Activated naive CD4-positive, alpha-beta T cell treated with anti-CD3 and anti-CD28 coated beads, Interleukin-2, amount 10 ng/mL, durations not matched to agents 7 days and 5 days (primary cell): ENCODE measurements at regions not wholly inside any gene's neighbourhood (a gene's known extent, or its start where the extent isn't known, plus 50 kb on each side); places are given as distances from the start of the nearest gene placed in this dataset.
"Not testable (repeated sequence)": the region's sequence is repeated elsewhere in the genome, so short reads cannot be mapped to it uniquely, and the experiment has no call there.

ENCODE experiments used
- CTCF ChIA-PET: fragments of 350-600 bp; sonication (Branson Sonifier 250); formaldehyde crosslinking; loops from one replicate; lab custom pipeline; 2021; ENCODE audit warnings: antibody characterized with exemption; lab: Charles Lee
- DNase-seq: peaks from one replicate; pipeline ENCODE4 v3.0.0-alpha.2; 2020
- H3K27ac Mint-ChIP-seq: one replicate; pipeline ENCODE4 v1.8.0; 2021; ENCODE audit warnings: mild to moderate bottlenecking, moderate library complexity, mixed read lengths
- H3K27me3 Mint-ChIP-seq: one replicate; pipeline ENCODE4 v1.8.0; 2021; ENCODE audit warnings: mild to moderate bottlenecking, mixed read lengths
- H3K36me3 Mint-ChIP-seq: one replicate; pipeline ENCODE4 v1.8.0; 2021; ENCODE audit warnings: mixed read lengths
- H3K4me1 Mint-ChIP-seq: one replicate; pipeline ENCODE4 v1.8.0; 2021; ENCODE audit warnings: mixed read lengths
- H3K4me3 Mint-ChIP-seq: one replicate; pipeline ENCODE4 v1.8.0; 2021; ENCODE audit warnings: mild to moderate bottlenecking, moderate library complexity, mixed read lengths
- H3K9me3 Mint-ChIP-seq: one replicate; pipeline ENCODE4 v1.8.0; 2021; ENCODE audit warnings: mixed read lengths

- no peaks in the 10 kb centered on the region for H3K27me3 Mint-ChIP-seq
- H3K27ac Mint-ChIP-seq = no peak overlapping the region
- H3K4me3 Mint-ChIP-seq = no peak overlapping the region
- H3K9me3 Mint-ChIP-seq = peaks cover 21% of the 10 kb centered on the region
- CTCF ChIA-PET = no interaction called here
- H3K36me3 Mint-ChIP-seq = peaks cover 2% of the 10 kb centered on the region
- no peaks in the 10 kb centered on the region for H3K4me1 Mint-ChIP-seq
- no peak for DNase-seq
Measured at GRCh38 chr5:2866662-2867372, 115.3 kb upstream of the IRX2 start.

- CTCF ChIA-PET = no interaction called here
- H3K4me1 Mint-ChIP-seq = no peaks in the 10 kb centered on the region
- peaks cover 2% of the 10 kb centered on the region for H3K36me3 Mint-ChIP-seq
- H3K9me3 Mint-ChIP-seq = peaks cover 21% of the 10 kb centered on the region
- no peak for DNase-seq
- H3K4me3 Mint-ChIP-seq = no peak overlapping the region
- H3K27ac Mint-ChIP-seq = no peak overlapping the region
- H3K27me3 Mint-ChIP-seq = no peaks in the 10 kb centered on the region
Measured at GRCh38 chr5:2865856-2866255, 114.4 kb upstream of the IRX2 start.

GRCh38 chr5:2864515-2865105, 113.1 kb upstream of the IRX2 start:
- H3K4me3 Mint-ChIP-seq = no peak overlapping the region
- no peak overlapping the region for H3K27ac Mint-ChIP-seq
- DNase-seq = no peak
- peaks cover 21% of the 10 kb centered on the region for H3K9me3 Mint-ChIP-seq
- CTCF ChIA-PET = no interaction called here
- H3K27me3 Mint-ChIP-seq = no peaks in the 10 kb centered on the region
- no peaks in the 10 kb centered on the region for H3K4me1 Mint-ChIP-seq
- H3K36me3 Mint-ChIP-seq = peaks cover 2% of the 10 kb centered on the region

GRCh38 chr5:2863675-2864433, 112.4 kb upstream of the IRX2 start:
- H3K27ac Mint-ChIP-seq = no peak overlapping the region
- CTCF ChIA-PET = no interaction called here
- H3K27me3 Mint-ChIP-seq = no peaks in the 10 kb centered on the region
- DNase-seq = no peak
- no peaks in the 10 kb centered on the region for H3K4me1 Mint-ChIP-seq
- peaks cover 2% of the 10 kb centered on the region for H3K36me3 Mint-ChIP-seq
- no peak overlapping the region for H3K4me3 Mint-ChIP-seq
- peaks cover 21% of the 10 kb centered on the region for H3K9me3 Mint-ChIP-seq

GRCh38 chr5:2863133-2863532, 111.7 kb upstream of the IRX2 start:
- peaks cover 21% of the 10 kb centered on the region for H3K9me3 Mint-ChIP-seq
- H3K36me3 Mint-ChIP-seq = peaks cover 2% of the 10 kb centered on the region
- no peak overlapping the region for H3K4me3 Mint-ChIP-seq
- H3K27ac Mint-ChIP-seq = no peak overlapping the region
- H3K27me3 Mint-ChIP-seq = no peaks in the 10 kb centered on the region
- CTCF ChIA-PET = no interaction called here
- H3K4me1 Mint-ChIP-seq = no peaks in the 10 kb centered on the region
- no peak for DNase-seq

- H3K9me3 Mint-ChIP-seq = peaks cover 19% of the 10 kb centered on the region
- H3K27me3 Mint-ChIP-seq, H3K4me1 Mint-ChIP-seq, H3K36me3 Mint-ChIP-seq, CTCF ChIA-PET, H3K27ac Mint-ChIP-seq, DNase-seq, H3K4me3 Mint-ChIP-seq: not testable (repeated sequence)
Measured at GRCh38 chr5:2862176-2862575, 110.7 kb upstream of the IRX2 start.

- no peak for DNase-seq
- H3K4me1 Mint-ChIP-seq = no peaks in the 10 kb centered on the region
- no peaks in the 10 kb centered on the region for H3K27me3 Mint-ChIP-seq
- peaks cover 16% of the 10 kb centered on the region for H3K9me3 Mint-ChIP-seq
- CTCF ChIA-PET = no interaction called here
- no peak overlapping the region for H3K27ac Mint-ChIP-seq
- H3K4me3 Mint-ChIP-seq = no peak overlapping the region
- H3K36me3 Mint-ChIP-seq = peaks cover 2% of the 10 kb centered on the region
Measured at GRCh38 chr5:2861605-2862004, 110.1 kb upstream of the IRX2 start.

GRCh38 chr5:2860101-2860500, 108.6 kb upstream of the IRX2 start:
- no peaks in the 10 kb centered on the region for H3K27me3 Mint-ChIP-seq
- no peaks in the 10 kb centered on the region for H3K4me1 Mint-ChIP-seq
- CTCF ChIA-PET = no interaction called here
- no peak for DNase-seq
- no peak overlapping the region for H3K4me3 Mint-ChIP-seq
- H3K27ac Mint-ChIP-seq = no peak overlapping the region
- H3K9me3 Mint-ChIP-seq = peaks cover 11% of the 10 kb centered on the region
- no peaks in the 10 kb centered on the region for H3K36me3 Mint-ChIP-seq

- Mint-ChIP-seq H3K4me1 (no peaks in the 10 kb centered on the region), H3K27me3 (no peaks in the 10 kb centered on the region), H3K36me3 (no peaks in the 10 kb centered on the region), H3K9me3 (peaks cover 8% of the 10 kb centered on the region), H3K4me3 (no peak overlapping the region), H3K27ac (no peak overlapping the region)
- no peak for DNase-seq
- CTCF ChIA-PET = no interaction called here
Measured at GRCh38 chr5:2857837-2858236, 106.4 kb upstream of the IRX2 start.

- no peak overlapping the region for H3K27ac Mint-ChIP-seq
- H3K9me3 Mint-ChIP-seq = peaks cover 4% of the 10 kb centered on the region
- H3K4me3 Mint-ChIP-seq = no peak overlapping the region
- no peaks in the 10 kb centered on the region for H3K27me3 Mint-ChIP-seq
- DNase-seq = no peak
- H3K36me3 Mint-ChIP-seq = no peaks in the 10 kb centered on the region
- CTCF ChIA-PET = no interaction called here
- no peaks in the 10 kb centered on the region for H3K4me1 Mint-ChIP-seq
Measured at GRCh38 chr5:2856206-2856605, 104.7 kb upstream of the IRX2 start.

- H3K4me3 Mint-ChIP-seq = no peak overlapping the region
- no peak overlapping the region for H3K27ac Mint-ChIP-seq
- no peaks in the 10 kb centered on the region for H3K36me3 Mint-ChIP-seq
- no peaks in the 10 kb centered on the region for H3K4me1 Mint-ChIP-seq
- H3K9me3 Mint-ChIP-seq = peaks cover 4% of the 10 kb centered on the region
- no peaks in the 10 kb centered on the region for H3K27me3 Mint-ChIP-seq
- DNase-seq = no peak
- CTCF ChIA-PET = no interaction called here
Measured at GRCh38 chr5:2852446-2852845, 101.0 kb upstream of the IRX2 start.

GRCh38 chr5:2851895-2852294, 100.4 kb upstream of the IRX2 start:
- Mint-ChIP-seq H3K27me3 (no peaks in the 10 kb centered on the region), H3K9me3 (peaks cover 4% of the 10 kb centered on the region), H3K4me3 (no peak overlapping the region), H3K36me3 (no peaks in the 10 kb centered on the region), H3K27ac (no peak overlapping the region), H3K4me1 (no peaks in the 10 kb centered on the region)
- no peak for DNase-seq
- CTCF ChIA-PET = no interaction called here

- H3K36me3 Mint-ChIP-seq = no peaks in the 10 kb centered on the region
- H3K27me3 Mint-ChIP-seq = no peaks in the 10 kb centered on the region
- H3K4me1 Mint-ChIP-seq = no peaks in the 10 kb centered on the region
- no peak for DNase-seq
- CTCF ChIA-PET = no interaction called here
- H3K9me3 Mint-ChIP-seq = peaks cover 4% of the 10 kb centered on the region
- no peak overlapping the region for H3K4me3 Mint-ChIP-seq
- H3K27ac Mint-ChIP-seq = no peak overlapping the region
Measured at GRCh38 chr5:2849429-2849828, 98.0 kb upstream of the IRX2 start.

GRCh38 chr5:2848619-2849018, 97.1 kb upstream of the IRX2 start:
- DNase-seq = no peak
- peaks cover 4% of the 10 kb centered on the region for H3K9me3 Mint-ChIP-seq
- CTCF ChIA-PET = no interaction called here

GRCh38 chr5:2847608-2848007, 96.1 kb upstream of the IRX2 start:
- DNase-seq = no peak
- H3K4me1 Mint-ChIP-seq = no peaks in the 10 kb centered on the region
- CTCF ChIA-PET = no interaction called here
- H3K27me3 Mint-ChIP-seq = no peaks in the 10 kb centered on the region
- no peak overlapping the region for H3K27ac Mint-ChIP-seq
- H3K9me3 Mint-ChIP-seq = no peaks in the 10 kb centered on the region
- no peaks in the 10 kb centered on the region for H3K36me3 Mint-ChIP-seq
- H3K4me3 Mint-ChIP-seq = no peak overlapping the region

More at GRCh38 chr5:2848619-2849018, 97.1 kb upstream of the IRX2 start:
- no peak overlapping the region for H3K4me3 Mint-ChIP-seq
- no peaks in the 10 kb centered on the region for H3K36me3 Mint-ChIP-seq
- H3K4me1 Mint-ChIP-seq = no peaks in the 10 kb centered on the region
- H3K27me3 Mint-ChIP-seq = no peaks in the 10 kb centered on the region
- H3K27ac Mint-ChIP-seq = no peak overlapping the region
